HAP-1 (cell line): ENCODE measurements at regions not wholly inside any gene's neighbourhood (a gene's known extent, or its start where the extent isn't known, plus 50 kb on each side); places are given as distances from the start of the nearest gene placed in this dataset.

Experiments
- DNase-seq, 2 experiments: peaks; one replicate each; pipeline ENCODE4 v3.0.0-alpha.2; 2016 to 2020; ENCODE audit warnings: low spot score in 2 of 2
- H3K27me3 ChIP-seq: fragments of 250-450 bp; sonication (Bioruptor Pico); 2 replicates; pipeline ENCODE4 v1.5.1; 2020; ENCODE audit warnings: low read depth, mild to moderate bottlenecking, moderate library complexity
- H3K36me3 ChIP-seq: fragments of 250-450 bp; sonication (Bioruptor Pico); replicated peaks from 2 replicates; pipeline ENCODE4 v1.5.1; 2020; ENCODE audit warnings: mild to moderate bottlenecking
- H3K4me1 ChIP-seq: fragments of 250-450 bp; sonication (Bioruptor Pico); 2 replicates; pipeline ENCODE4 v1.5.1; 2020; ENCODE audit warnings: mild to moderate bottlenecking
- H3K4me3 ChIP-seq: fragments of 250-450 bp; sonication (Bioruptor Pico); 2 replicates; pipeline ENCODE4 v1.5.1; 2020; ENCODE audit warnings: mild to moderate bottlenecking, moderate library complexity
- H3K9me3 ChIP-seq: fragments of 250-450 bp; sonication (Bioruptor Pico); 2 replicates; pipeline ENCODE4 v1.5.1; 2020; ENCODE audit warnings: mild to moderate bottlenecking, moderate library complexity
- in situ Hi-C: fragments of 300-500 bp; cut with MboI; formaldehyde crosslinking; loops from 3 replicates; pipeline ENCODE4 v1.14.3; 2020; ENCODE audit warnings: low sequenced_read_pairs, inconsistent platforms, mixed read lengths

DNA sequence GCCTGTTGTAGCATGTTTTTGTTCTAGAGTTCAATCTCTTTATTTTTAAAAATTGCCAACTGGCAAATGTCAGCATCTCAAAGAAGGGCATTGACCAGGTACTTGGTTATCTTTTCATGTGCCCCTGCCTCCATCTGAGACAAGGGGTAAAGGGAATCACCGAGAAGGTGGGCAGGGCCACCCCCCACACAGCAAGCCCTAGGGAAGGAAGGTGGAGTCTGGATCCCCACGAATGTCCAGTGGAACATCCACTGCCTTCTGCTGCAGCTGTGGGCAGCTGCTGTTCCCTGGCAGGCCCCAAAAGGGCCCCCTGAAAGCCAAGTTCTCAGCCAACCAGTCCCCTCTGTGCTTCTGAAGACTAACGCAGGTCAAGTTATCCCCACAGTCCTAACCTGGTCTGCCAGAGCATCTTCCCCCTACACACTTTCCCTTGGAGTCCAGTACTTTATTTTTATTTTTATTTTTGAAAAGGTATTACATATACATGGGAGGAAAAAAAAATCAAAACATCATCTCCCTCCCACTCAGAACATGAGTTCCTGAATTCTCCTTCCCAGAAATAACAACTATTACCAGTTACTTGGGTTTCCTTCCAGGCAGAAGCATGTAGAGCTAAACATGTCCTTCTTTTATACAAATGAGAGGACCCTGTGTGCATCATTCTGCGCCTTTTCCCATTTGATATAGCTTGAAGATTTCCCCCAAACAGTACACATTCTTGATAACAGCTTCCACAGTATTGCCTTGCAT lies 253.7 kb downstream of the MAFB start:
- H3K4me3 ChIP-seq = no peak overlapping the region
- in situ Hi-C loops = loop anchor here (25.0 kb wide), 1 partner anchor 98 kb away; no protein-coding TSS in a partner anchor
- H3K36me3 ChIP-seq = no peaks in the 10 kb centered on the region
- no peaks in the 10 kb centered on the region for H3K4me1 ChIP-seq
- H3K27me3 ChIP-seq = no peaks in the 10 kb centered on the region
- DNase-seq = no peak
- no peaks in the 10 kb centered on the region for H3K9me3 ChIP-seq

DNA sequence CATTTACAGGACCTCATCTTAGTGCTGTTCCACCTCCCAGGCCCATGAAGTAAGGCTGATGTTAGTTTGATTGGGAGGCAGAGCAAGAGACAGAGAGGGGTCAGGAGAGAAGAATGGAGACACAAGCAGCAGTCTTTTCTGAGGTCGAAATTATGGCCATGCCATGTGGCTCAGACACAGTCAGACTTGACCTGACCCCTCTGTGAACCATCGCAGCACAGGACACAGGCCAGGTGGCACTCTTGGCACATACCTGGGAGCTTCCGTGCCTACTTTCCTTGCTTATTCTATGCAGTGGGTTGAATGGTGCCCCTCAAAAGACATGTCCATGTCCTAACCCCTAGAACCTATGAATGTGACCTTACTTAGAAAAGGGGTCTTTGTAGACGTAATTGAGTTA lies 254.9 kb downstream of the MAFB start:
- H3K4me1 ChIP-seq = no peaks in the 10 kb centered on the region
- H3K27me3 ChIP-seq = no peaks in the 10 kb centered on the region
- no peaks in the 10 kb centered on the region; the same call in 1 of the 2 replicates for H3K9me3 ChIP-seq
- no peak for DNase-seq
- no peak overlapping the region for H3K4me3 ChIP-seq
- in situ Hi-C loops = loop anchor here (25.0 kb wide), 1 partner anchor 97 kb away; no protein-coding TSS in a partner anchor
- H3K36me3 ChIP-seq = no peaks in the 10 kb centered on the region

DNA sequence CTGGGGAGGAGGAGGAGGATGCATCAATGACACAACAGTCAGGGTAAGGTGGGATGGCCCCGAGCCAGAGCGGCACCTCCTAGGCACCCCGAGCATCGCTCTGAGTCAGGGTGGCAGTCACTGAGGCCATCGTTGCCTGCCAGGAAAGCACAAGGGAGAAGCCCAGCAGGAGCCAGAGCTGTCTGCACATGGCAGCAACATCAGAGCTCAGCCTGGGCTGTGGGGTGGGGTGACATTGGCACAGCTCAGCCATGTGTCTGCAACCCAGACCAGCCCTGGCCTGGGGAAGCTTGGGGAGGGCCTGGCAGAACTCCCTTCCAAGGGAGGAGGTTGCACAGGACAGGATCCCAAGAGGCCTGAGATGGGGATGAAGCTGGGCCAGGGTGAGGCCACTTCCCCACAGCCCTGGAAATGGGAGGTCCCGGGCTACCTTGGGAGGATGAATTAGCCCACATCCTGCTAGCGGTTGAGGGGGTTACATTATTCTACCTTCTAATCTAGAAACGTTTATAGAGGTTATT lies 255.6 kb downstream of the MAFB start:
- Histone ChIP-seq H3K36me3 (no peaks in the 10 kb centered on the region), H3K4me3 (no peak overlapping the region), H3K27me3 (no peaks in the 10 kb centered on the region), H3K4me1 (no peaks in the 10 kb centered on the region), H3K9me3 (no peaks in the 10 kb centered on the region; the same call in 1 of the 2 replicates)
- no peak for DNase-seq
- in situ Hi-C loops = loop anchor here (25.0 kb wide), 1 partner anchor 96 kb away; no protein-coding TSS in a partner anchor

DNA sequence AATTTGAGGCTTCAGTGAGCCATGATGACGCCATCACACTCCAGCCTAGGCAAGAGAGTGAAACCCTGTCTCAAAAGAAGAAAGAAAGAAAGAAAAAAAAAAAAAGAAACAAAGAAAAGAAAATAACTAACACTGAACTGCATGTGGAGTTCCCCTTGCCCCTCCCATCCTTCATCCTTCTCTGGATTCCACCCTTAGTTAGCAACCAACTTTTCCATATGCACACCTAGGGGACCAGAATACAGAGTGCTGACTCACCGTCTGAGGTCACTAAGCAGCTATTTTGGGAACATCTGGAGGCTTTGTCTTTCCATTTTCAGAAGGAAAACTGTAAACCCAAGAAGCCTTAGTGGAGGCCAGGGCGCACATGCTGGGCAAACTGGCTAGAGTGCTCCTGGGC lies 257.4 kb downstream of the MAFB start:
- H3K4me1 ChIP-seq = no peaks in the 10 kb centered on the region
- no peak overlapping the region for H3K4me3 ChIP-seq
- no peaks in the 10 kb centered on the region for H3K27me3 ChIP-seq
- no peak for DNase-seq
- H3K36me3 ChIP-seq = no peaks in the 10 kb centered on the region
- no peaks in the 10 kb centered on the region; the same call in 1 of the 2 replicates for H3K9me3 ChIP-seq
- in situ Hi-C loops = loop anchor here (25.0 kb wide), 1 partner anchor 94 kb away; no protein-coding TSS in a partner anchor

DNA sequence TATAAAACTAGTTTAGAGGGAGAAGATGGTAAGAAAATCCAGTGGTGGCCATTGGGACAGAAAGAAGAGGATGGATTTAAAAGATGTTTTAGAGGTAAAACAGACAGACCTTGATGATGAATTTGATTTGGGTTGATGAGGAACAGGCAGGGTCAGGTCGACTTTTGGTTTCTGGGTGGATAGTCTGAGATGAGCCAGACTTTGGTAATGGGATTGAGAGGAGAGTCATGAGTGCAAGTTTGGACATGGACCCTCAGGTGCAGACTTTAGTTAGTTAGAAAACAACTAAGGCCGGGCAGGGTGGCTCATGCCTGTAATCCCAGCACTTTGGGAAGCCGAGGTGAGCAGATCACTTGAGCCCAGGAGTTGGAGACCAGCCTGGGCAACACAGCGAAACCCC lies 257.9 kb downstream of the MAFB start:
- Histone ChIP-seq H3K9me3 (no peaks in the 10 kb centered on the region; the same call in 1 of the 2 replicates), H3K4me3 (no peak overlapping the region), H3K4me1 (no peaks in the 10 kb centered on the region), H3K27me3 (no peaks in the 10 kb centered on the region), H3K36me3 (no peaks in the 10 kb centered on the region)
- in situ Hi-C loops = loop anchor here (25.0 kb wide), 1 partner anchor 94 kb away; no protein-coding TSS in a partner anchor
- DNase-seq = no peak

DNA sequence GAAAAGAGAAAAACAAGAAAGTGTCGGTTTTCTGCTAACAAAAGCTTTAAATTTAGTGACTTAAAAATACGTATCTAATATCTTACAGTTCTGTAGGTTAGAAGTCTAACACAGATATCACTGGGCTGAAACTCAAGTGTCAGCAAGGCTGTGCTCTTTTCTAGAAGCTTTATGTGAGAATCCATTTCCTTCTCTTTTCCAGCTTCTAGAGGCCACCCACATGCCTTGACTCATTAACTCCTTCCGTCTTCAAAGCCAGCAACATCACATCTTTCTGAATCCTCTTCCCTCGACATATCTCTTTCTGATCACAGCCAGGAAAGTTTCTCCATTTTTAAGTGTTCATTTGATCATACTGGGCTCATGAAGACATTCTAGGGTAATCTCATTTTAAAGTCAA lies 262.0 kb downstream of the MAFB start:
- H3K4me3 ChIP-seq = no peak overlapping the region
- H3K4me1 ChIP-seq = no peaks in the 10 kb centered on the region
- in situ Hi-C loops = loop anchor here (25.0 kb wide), 1 partner anchor 90 kb away; no protein-coding TSS in a partner anchor
- H3K9me3 ChIP-seq = no peaks in the 10 kb centered on the region; the same call in 1 of the 2 replicates
- no peak for DNase-seq
- H3K27me3 ChIP-seq = no peaks in the 10 kb centered on the region
- no peaks in the 10 kb centered on the region for H3K36me3 ChIP-seq

DNA sequence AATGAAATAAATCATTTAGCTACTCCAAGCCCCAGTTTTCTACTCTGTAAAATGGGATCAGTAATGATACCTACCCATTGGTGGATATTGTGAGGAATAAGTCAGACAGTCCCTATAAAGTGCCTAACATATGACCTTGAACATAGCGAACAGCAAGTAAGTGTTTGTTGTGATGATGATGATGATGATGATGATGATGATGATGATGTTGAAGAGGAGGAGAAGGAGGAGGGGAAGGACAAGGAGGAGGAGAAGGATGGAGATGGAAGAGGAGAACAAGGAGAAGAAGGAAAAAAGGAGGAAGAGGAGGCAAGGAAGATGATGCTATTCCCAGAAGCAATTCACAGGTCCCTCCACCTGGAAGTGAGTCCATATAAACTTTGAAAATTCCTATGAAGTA lies 264.3 kb downstream of the MAFB start:
- Histone ChIP-seq H3K36me3 (no peaks in the 10 kb centered on the region), H3K4me3 (no peak overlapping the region), H3K4me1 (no peaks in the 10 kb centered on the region), H3K27me3 (no peaks in the 10 kb centered on the region), H3K9me3 (no peaks in the 10 kb centered on the region; the same call in 1 of the 2 replicates)
- no peak for DNase-seq
- in situ Hi-C loops = loop anchor here (25.0 kb wide), 1 partner anchor 87 kb away; no protein-coding TSS in a partner anchor

DNA sequence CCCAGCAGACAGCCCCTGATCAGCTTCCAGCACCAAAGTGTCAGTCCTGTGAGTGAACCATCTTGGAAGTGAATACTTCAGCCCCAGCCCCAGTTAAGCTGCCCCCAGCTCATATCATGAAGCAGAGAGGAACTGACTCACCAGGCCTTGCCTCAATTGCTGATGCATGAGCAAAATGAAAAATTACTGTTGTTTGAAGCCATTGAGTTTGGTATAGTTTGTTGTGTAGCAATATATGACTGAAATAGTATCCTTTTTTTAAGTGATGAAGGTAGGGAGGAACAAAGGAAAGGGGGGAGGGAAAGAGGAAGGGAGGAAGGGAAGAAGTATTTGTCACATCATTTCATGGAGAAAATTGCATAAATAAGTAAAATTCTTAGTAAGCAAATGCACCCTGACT lies 266.4 kb downstream of the MAFB start:
- DNase-seq = no peak
- Histone ChIP-seq H3K36me3 (no peaks in the 10 kb centered on the region), H3K4me3 (no peak overlapping the region), H3K9me3 (no peaks in the 10 kb centered on the region), H3K4me1 (no peaks in the 10 kb centered on the region), H3K27me3 (no peaks in the 10 kb centered on the region)
- in situ Hi-C loops = no loop called here

DNA sequence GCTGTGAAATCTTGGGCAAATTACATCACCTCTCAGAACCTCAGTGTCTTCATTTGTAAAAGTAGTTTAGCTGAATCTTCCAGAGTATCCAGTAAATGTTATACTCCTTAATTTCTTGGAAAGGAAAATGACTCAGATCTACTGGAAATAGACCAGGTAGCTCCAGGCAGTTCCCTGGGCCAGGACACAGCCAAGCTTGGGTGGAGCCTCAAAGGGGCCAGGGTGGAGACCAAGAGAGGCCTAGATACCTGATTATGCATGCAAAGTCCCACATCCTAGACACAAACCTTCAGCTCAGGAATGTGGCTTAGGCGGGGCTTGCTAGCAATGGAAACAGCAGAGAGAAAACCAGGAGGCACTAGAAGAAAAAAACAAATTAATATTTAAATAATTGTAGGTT lies 272.8 kb downstream of the MAFB start:
- no peaks in the 10 kb centered on the region for H3K9me3 ChIP-seq
- in situ Hi-C loops = no loop called here

DNA sequence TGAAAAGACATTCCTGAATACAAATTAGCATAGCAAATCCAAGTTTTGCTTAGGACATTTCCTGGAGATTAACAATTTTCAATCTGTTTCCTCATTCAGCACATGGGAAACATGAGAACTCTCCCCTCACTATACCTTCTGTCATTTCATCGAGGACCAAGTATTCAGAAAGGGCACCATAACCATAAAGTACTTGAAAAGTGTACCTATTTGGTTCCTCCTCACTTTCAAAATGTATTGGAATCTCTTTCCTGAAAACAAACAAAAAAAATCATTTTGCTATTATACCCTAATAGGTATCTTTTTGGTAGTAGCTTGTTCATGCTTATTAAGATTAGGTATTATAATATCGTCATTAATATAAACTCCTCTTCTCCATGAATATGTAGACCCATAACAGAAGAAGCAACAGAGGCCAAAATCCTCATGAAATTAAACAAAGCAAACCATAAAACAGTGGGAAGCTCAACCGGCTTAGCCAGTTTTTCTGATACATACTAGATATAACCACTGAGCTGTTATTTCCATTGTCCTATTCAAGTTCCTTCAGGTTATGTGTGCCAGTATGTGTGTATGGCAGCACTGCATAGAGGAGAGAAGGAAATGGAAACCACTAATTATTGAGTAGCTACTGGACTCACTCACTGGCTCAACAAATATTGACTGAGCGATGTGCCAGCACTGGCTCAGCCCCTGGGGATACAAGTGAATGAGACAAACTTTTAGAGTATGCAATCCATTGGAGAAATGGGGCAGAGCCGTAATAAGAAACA lies 274.0 kb downstream of the MAFB start:
- H3K9me3 ChIP-seq = no peaks in the 10 kb centered on the region

More for the DNA sequence above, 272.8 kb downstream of the MAFB start:
- Histone ChIP-seq H3K27me3 (no peaks in the 10 kb centered on the region), H3K4me1 (no peaks in the 10 kb centered on the region), H3K36me3 (no peaks in the 10 kb centered on the region), H3K4me3 (no peak overlapping the region)
- DNase-seq = no peak

DNA sequence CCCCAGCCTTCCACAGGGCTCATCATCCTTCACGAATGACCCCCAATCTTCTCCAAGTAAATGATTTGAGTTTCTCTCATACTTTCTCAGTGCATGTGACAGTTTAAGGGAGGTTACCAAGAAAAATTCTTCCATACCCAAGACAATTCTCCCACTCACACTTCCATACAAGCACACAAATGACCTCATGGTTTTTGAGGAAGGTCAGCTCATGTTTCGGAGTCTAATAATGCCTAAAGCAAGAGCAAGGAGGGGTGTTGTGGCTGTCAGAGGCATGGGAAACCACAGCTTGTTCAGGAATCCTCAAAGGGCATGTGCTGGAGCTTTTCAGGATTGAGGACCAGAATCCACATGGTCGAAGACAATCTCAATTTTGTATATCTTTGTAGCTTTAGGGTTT lies 279.0 kb downstream of the MAFB start:
- Histone ChIP-seq H3K27me3 (no peaks in the 10 kb centered on the region), H3K4me1 (no peaks in the 10 kb centered on the region), H3K36me3 (no peaks in the 10 kb centered on the region), H3K4me3 (no peak overlapping the region), H3K9me3 (no peaks in the 10 kb centered on the region)
- in situ Hi-C loops = no loop called here
- DNase-seq = no peak

More for the DNA sequence above, 274.0 kb downstream of the MAFB start:
- no peaks in the 10 kb centered on the region for H3K4me1 ChIP-seq
- no peak for DNase-seq
- no peaks in the 10 kb centered on the region for H3K27me3 ChIP-seq
- no peaks in the 10 kb centered on the region for H3K36me3 ChIP-seq
- in situ Hi-C loops = no loop called here
- H3K4me3 ChIP-seq = no peak overlapping the region

DNA sequence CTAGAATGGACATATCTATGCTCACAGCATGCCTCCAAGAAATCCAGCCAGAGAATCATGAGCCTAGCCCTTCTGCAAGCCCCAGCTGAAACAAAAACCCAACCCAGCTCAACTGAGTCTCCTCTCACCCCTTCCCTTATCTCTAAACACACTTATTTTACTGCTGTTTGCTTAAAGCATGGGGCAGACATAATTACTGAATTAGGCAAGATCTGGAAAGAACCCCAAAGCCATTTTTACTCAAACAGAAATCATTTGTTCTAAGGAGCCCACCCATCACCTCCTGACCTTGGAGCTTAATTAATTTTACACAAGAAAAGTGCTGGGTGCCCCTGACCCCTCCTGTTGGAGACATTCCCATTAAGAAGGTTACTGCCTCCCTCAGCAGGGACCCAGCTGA lies 291.6 kb downstream of the MAFB start:
- Histone ChIP-seq H3K9me3 (no peaks in the 10 kb centered on the region; the same call in 1 of the 2 replicates), H3K4me1 (no peaks in the 10 kb centered on the region), H3K4me3 (no peak overlapping the region), H3K36me3 (no peaks in the 10 kb centered on the region; the same call in 1 of the 2 replicates), H3K27me3 (no peaks in the 10 kb centered on the region)
- DNase-seq = no peak
- in situ Hi-C loops = no loop called here

DNA sequence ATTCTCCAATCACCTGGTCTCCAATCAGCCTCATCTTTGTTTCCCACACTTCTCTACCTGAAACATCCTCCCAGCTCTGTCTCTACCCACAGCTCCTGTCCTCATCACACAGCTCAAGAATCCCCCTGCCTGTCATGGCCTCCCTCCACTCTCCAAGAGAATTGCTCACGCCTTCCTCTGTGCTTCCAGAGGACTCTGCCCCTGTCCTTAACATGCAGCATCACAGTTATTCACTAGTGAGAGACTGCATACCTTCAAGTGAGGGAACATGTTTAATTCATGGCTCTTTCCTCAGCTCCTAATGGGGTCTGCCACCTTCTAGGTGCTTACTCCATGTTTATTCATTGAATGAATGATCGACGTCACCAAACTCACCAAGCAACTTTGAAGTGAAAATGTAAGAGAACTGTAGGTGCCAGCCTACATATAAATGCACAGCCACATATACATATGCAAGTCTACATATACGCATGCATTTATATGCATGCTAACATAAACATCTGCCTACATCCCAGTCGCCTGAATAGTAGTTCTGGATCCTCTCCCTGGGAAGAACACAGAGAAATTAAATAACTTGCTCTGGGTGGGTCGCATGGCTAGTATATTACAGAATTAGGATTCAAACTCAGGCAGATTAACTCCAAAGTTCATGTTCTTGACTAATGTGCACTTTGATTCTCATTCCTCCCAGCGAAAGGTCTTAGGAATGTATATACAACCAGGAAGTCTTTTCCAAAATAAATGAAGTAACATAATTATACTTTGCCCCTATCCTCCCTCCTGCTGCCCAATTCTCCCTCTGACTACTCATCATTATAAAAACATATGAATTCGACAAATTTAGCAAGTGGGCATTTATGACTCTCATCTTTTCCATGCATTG lies 295.6 kb downstream of the MAFB start:
- H3K4me3 ChIP-seq = no peak overlapping the region
- in situ Hi-C loops = no loop called here
- DNase-seq = no peak
- H3K9me3 ChIP-seq = no peaks in the 10 kb centered on the region
- H3K27me3 ChIP-seq = no peaks in the 10 kb centered on the region
- H3K36me3 ChIP-seq = no peaks in the 10 kb centered on the region
- H3K4me1 ChIP-seq = no peaks in the 10 kb centered on the region
